ENCODE measurements at regions not wholly inside any gene's neighbourhood (a gene's known extent, or its start where the extent isn't known, plus 50 kb on each side); places are given as distances from the start of the nearest gene placed in this dataset.

- H3K36me3 Mint-ChIP-seq, result no peaks in the 10 kb centered on the region
- H3K4me3 Mint-ChIP-seq, result no peak overlapping the region
- no peaks in the 10 kb centered on the region for H3K36me3 ChIP-seq (ENCODE audit: control insufficient read depth in 2 of 2, extremely low read depth in 1 of 2, insufficient read depth in 1 of 2, low read length in 1 of 2)
- no peak overlapping the region for H3K27ac ChIP-seq (ENCODE audit: low read length)
- H3K27me3 Mint-ChIP-seq, result no peaks in the 10 kb centered on the region
- ATAC-seq (replicated peaks in 1 of 4), result no peak
- no peaks in the 10 kb centered on the region for H3K27me3 ChIP-seq (replicated peaks in 1 of 2; ENCODE audit: control insufficient read depth in 2 of 2, extremely low read depth in 1 of 2, insufficient read depth in 2 of 2, low read length in 1 of 2)
- no peaks in the 10 kb centered on the region for H3K4me1 ChIP-seq (ENCODE audit: control insufficient read depth in 1 of 2, extremely low read depth in 1 of 2, insufficient read depth in 2 of 2, low read length in 2 of 2)
- no peaks in the 10 kb centered on the region for H3K4me1 Mint-ChIP-seq
- peaks cover 6 to 17% (median 7%) of the 10 kb centered on the region in 3 donors for H3K9me3 Mint-ChIP-seq
- POLR2A ChIA-PET, result no interaction called here
- no peak for DNase-seq
- no CpG with 5 or more reads among the region's 2 CpGs for WGBS (ENCODE audit: insufficient coverage)
- no peaks in the 10 kb centered on the region for H3K9me3 ChIP-seq
- no peak overlapping the region for H3K4me3 ChIP-seq (ENCODE audit: control insufficient read depth in 1 of 2, extremely low read depth in 1 of 2, low read length in 1 of 2)
- CTCF ChIA-PET, result no interaction called here
- no peak overlapping the region for H3K27ac Mint-ChIP-seq
Measured at GRCh38 chr5:126094991-126095390, 328.2 kb upstream of the GRAMD2B start.

GRCh38 chr5:126096442-126097006 is 326.7 kb upstream of the GRAMD2B start:
- Mint-ChIP-seq H3K4me3 (no peak overlapping the region), H3K36me3 (no peaks in the 10 kb centered on the region), H3K27me3 (no peaks in the 10 kb centered on the region), H3K27ac (no peak overlapping the region), H3K9me3 (peaks cover 2 to 15% (median 4%) of the 10 kb centered on the region in 3 donors), H3K4me1 (no peaks in the 10 kb centered on the region)
- Histone ChIP-seq H3K4me3 (ENCODE audit: control insufficient read depth in 1 of 2, extremely low read depth in 1 of 2, low read length in 1 of 2) (no peak overlapping the region), H3K27me3 (replicated peaks in 1 of 2; ENCODE audit: control insufficient read depth in 2 of 2, extremely low read depth in 1 of 2, insufficient read depth in 2 of 2, low read length in 1 of 2) (no peaks in the 10 kb centered on the region), H3K4me1 (ENCODE audit: control insufficient read depth in 1 of 2, extremely low read depth in 1 of 2, insufficient read depth in 2 of 2, low read length in 2 of 2) (no peaks in the 10 kb centered on the region), H3K27ac (ENCODE audit: low read length) (no peak overlapping the region), H3K36me3 (ENCODE audit: control insufficient read depth in 2 of 2, extremely low read depth in 1 of 2, insufficient read depth in 1 of 2, low read length in 1 of 2) (no peaks in the 10 kb centered on the region), H3K9me3 (no peaks in the 10 kb centered on the region)
- ATAC-seq (replicated peaks in 1 of 4) (no peak), DNase-seq (no peak)
- CTCF ChIA-PET, result no interaction called here
- POLR2A ChIA-PET, result no interaction called here
- WGBS (ENCODE audit: insufficient coverage), result 80% methylated on average over 1 of the region's 4 CpGs

- Histone ChIP-seq H3K4me3 (ENCODE audit: control insufficient read depth in 1 of 2, extremely low read depth in 1 of 2, low read length in 1 of 2) (no peak overlapping the region), H3K36me3 (ENCODE audit: control insufficient read depth in 2 of 2, extremely low read depth in 1 of 2, insufficient read depth in 1 of 2, low read length in 1 of 2) (no peaks in the 10 kb centered on the region), H3K9me3 (no peaks in the 10 kb centered on the region), H3K4me1 (ENCODE audit: control insufficient read depth in 1 of 2, extremely low read depth in 1 of 2, insufficient read depth in 2 of 2, low read length in 2 of 2) (no peaks in the 10 kb centered on the region), H3K27ac (ENCODE audit: low read length) (no peak overlapping the region), H3K27me3 (replicated peaks in 1 of 2; ENCODE audit: control insufficient read depth in 2 of 2, extremely low read depth in 1 of 2, insufficient read depth in 2 of 2, low read length in 1 of 2) (no peaks in the 10 kb centered on the region)
- DNase-seq (no peak), ATAC-seq (replicated peaks in 1 of 4) (no peak)
- Mint-ChIP-seq H3K4me3 (no peak overlapping the region), H3K4me1 (no peaks in the 10 kb centered on the region), H3K36me3 (no peaks in the 10 kb centered on the region), H3K27me3 (no peaks in the 10 kb centered on the region), H3K27ac (no peak overlapping the region), H3K9me3 (peaks cover 2 to 15% (median 4%) of the 10 kb centered on the region in 3 donors)
- no CpG with 5 or more reads among the region's 1 CpG for WGBS (ENCODE audit: insufficient coverage)
- ChIA-PET CTCF (no interaction called here), POLR2A (no interaction called here)
Measured at GRCh38 chr5:126097876-126098275, 325.3 kb upstream of the GRAMD2B start.

- Mint-ChIP-seq H3K9me3 (peaks cover 2 to 12% (median 4%) of the 10 kb centered on the region in 3 donors), H3K27me3 (no peaks in the 10 kb centered on the region), H3K4me3 (no peak overlapping the region), H3K4me1 (no peaks in the 10 kb centered on the region), H3K36me3 (no peaks in the 10 kb centered on the region), H3K27ac (no peak overlapping the region)
- no peak for ATAC-seq (replicated peaks in 1 of 4)
- Histone ChIP-seq H3K27ac (ENCODE audit: low read length) (no peak overlapping the region), H3K4me1 (ENCODE audit: control insufficient read depth in 1 of 2, extremely low read depth in 1 of 2, insufficient read depth in 2 of 2, low read length in 2 of 2) (no peaks in the 10 kb centered on the region), H3K4me3 (ENCODE audit: control insufficient read depth in 1 of 2, extremely low read depth in 1 of 2, low read length in 1 of 2) (no peak overlapping the region), H3K9me3 (no peaks in the 10 kb centered on the region), H3K36me3 (ENCODE audit: control insufficient read depth in 2 of 2, extremely low read depth in 1 of 2, insufficient read depth in 1 of 2, low read length in 1 of 2) (no peaks in the 10 kb centered on the region), H3K27me3 (replicated peaks in 1 of 2; ENCODE audit: control insufficient read depth in 2 of 2, extremely low read depth in 1 of 2, insufficient read depth in 2 of 2, low read length in 1 of 2) (no peaks in the 10 kb centered on the region)
- ChIA-PET CTCF (no interaction called here), POLR2A (no interaction called here)
- WGBS (ENCODE audit: insufficient coverage), result no CpG with 5 or more reads among the region's 1 CpG
- no peak for DNase-seq
Measured at GRCh38 chr5:126098330-126099017, 324.7 kb upstream of the GRAMD2B start.

- Histone ChIP-seq H3K27ac (ENCODE audit: low read length) (no peak overlapping the region), H3K36me3 (ENCODE audit: control insufficient read depth in 2 of 2, extremely low read depth in 1 of 2, insufficient read depth in 1 of 2, low read length in 1 of 2) (no peaks in the 10 kb centered on the region), H3K9me3 (no peaks in the 10 kb centered on the region), H3K4me3 (ENCODE audit: control insufficient read depth in 1 of 2, extremely low read depth in 1 of 2, low read length in 1 of 2) (no peak overlapping the region), H3K4me1 (ENCODE audit: control insufficient read depth in 1 of 2, extremely low read depth in 1 of 2, insufficient read depth in 2 of 2, low read length in 2 of 2) (no peaks in the 10 kb centered on the region), H3K27me3 (replicated peaks in 1 of 2; ENCODE audit: control insufficient read depth in 2 of 2, extremely low read depth in 1 of 2, insufficient read depth in 2 of 2, low read length in 1 of 2) (no peaks in the 10 kb centered on the region)
- no peak for DNase-seq
- Mint-ChIP-seq H3K9me3 (peaks cover 2 to 12% (median 4%) of the 10 kb centered on the region in 3 donors), H3K27ac (no peak overlapping the region), H3K27me3 (no peaks in the 10 kb centered on the region), H3K4me3 (no peak overlapping the region), H3K4me1 (no peaks in the 10 kb centered on the region), H3K36me3 (no peaks in the 10 kb centered on the region)
- WGBS (ENCODE audit: insufficient coverage), result 90% methylated on average over 2 of the region's 4 CpGs
- no peak for ATAC-seq (replicated peaks in 1 of 4)
- CTCF ChIA-PET, result no interaction called here
- POLR2A ChIA-PET, result no interaction called here
Measured at GRCh38 chr5:126099077-126099476, 324.1 kb upstream of the GRAMD2B start.

GRCh38 chr5:126100767-126101166 is 322.4 kb upstream of the GRAMD2B start:
- Histone ChIP-seq H3K9me3 (no peaks in the 10 kb centered on the region), H3K4me1 (ENCODE audit: control insufficient read depth in 1 of 2, extremely low read depth in 1 of 2, insufficient read depth in 2 of 2, low read length in 2 of 2) (no peaks in the 10 kb centered on the region), H3K27ac (ENCODE audit: low read length) (no peak overlapping the region), H3K36me3 (ENCODE audit: control insufficient read depth in 2 of 2, extremely low read depth in 1 of 2, insufficient read depth in 1 of 2, low read length in 1 of 2) (no peaks in the 10 kb centered on the region), H3K4me3 (ENCODE audit: control insufficient read depth in 1 of 2, extremely low read depth in 1 of 2, low read length in 1 of 2) (no peak overlapping the region), H3K27me3 (replicated peaks in 1 of 2; ENCODE audit: control insufficient read depth in 2 of 2, extremely low read depth in 1 of 2, insufficient read depth in 2 of 2, low read length in 1 of 2) (no peaks in the 10 kb centered on the region)
- no peaks in the 10 kb centered on the region for H3K4me1 Mint-ChIP-seq
- no peak overlapping the region for H3K4me3 Mint-ChIP-seq
- ATAC-seq (replicated peaks in 1 of 4) (no peak), DNase-seq (no peak)
- ChIA-PET POLR2A (no interaction called here), CTCF (no interaction called here)
- H3K36me3 Mint-ChIP-seq, result no peaks in the 10 kb centered on the region
- H3K27ac Mint-ChIP-seq, result no peak overlapping the region
- whole genome bisulfite sequencing (ENCODE audit: insufficient coverage), result no CpG with 5 or more reads among the region's 5 CpGs
- peaks cover 2 to 12% (median 4%) of the 10 kb centered on the region in 3 donors for H3K9me3 Mint-ChIP-seq
- no peaks in the 10 kb centered on the region for H3K27me3 Mint-ChIP-seq

All from T-cell (primary cell).